ENCODE measurements at regions not wholly inside any gene's neighbourhood (a gene's known extent, or its start where the extent isn't known, plus 50 kb on each side); places are given as distances from the start of the nearest gene placed in this dataset.
A peak's percentile ranks its signal among the peaks of the same experiment; 100 is the strongest.

DNA sequence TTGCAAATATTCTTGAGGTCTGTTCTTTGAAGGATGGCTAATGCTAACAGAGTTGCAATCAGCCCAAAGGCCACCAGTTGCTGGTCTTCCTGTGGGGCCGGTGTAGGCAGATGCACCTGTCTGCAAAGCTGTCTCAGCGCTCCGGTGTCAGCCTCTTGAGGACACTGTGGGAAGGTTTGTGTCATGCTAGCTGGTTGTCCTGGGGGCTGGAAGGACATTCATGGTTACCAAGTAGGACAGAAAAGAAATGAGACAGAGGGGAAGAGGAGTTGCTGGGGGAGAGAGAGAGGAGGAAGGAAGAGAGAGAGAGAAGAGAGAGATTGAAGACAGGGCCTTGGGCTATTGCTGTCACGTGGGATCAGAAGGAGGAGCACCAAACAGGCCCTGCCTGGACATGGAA lies 639.6 kb upstream of the HS6ST1 start:
- DNase-seq, result no peak

- DNase-seq, result no peak
Observed at GRCh38 chr2:128967646-128968045, 649.0 kb upstream of the HS6ST1 start.

- no peak for DNase-seq
Observed at GRCh38 chr2:128969374-128969773, 650.7 kb upstream of the HS6ST1 start.

GRCh38 chr2:128970332-128971116 lies 651.9 kb upstream of the HS6ST1 start:
- DNase-seq, result no peak

DNA sequence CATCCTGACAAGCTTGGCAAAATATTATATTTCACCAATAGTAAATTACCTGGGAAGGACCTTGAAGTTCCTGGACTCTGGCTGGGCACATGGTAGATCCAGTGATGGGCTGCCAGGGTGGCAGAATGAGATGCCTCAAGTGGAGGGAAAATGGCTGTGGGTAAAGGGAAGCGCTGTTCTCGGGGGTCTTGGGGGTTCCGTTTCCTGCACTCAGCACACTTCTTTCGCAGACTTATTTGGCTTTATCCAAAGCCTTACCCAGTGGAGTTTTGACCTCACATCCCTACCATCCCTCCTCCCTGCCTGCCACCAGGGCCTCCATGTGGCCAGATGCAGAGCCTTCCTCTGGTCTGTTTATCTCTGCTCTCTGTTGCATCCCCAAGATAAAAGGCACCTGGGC lies 654.9 kb upstream of the HS6ST1 start:
- DNase-seq, result no peak

- peak; percentile 14 for DNase-seq
Observed at GRCh38 chr2:128978212-128978611, 659.5 kb upstream of the HS6ST1 start.

DNA sequence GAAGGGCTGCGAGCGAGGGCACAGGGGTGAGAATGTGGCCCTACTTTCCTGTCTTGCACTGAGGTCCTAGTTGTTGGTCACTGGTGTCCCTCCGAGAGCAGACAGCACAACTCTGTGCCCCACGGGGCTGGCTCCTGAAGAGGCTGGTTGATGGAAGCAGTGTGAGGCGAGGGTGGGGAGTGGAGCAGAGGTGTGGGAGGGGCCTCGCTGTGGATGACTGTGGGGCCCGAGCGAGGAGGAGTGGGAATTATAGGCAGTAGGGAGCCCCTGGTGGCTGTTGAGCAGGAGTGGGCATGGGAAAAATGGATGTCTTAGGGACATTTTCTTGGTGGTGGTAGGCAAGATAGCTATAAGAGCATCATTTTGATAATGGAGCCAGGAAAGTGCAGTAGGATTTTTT lies 660.5 kb upstream of the HS6ST1 start:
- DNase-seq, result no peak

DNA sequence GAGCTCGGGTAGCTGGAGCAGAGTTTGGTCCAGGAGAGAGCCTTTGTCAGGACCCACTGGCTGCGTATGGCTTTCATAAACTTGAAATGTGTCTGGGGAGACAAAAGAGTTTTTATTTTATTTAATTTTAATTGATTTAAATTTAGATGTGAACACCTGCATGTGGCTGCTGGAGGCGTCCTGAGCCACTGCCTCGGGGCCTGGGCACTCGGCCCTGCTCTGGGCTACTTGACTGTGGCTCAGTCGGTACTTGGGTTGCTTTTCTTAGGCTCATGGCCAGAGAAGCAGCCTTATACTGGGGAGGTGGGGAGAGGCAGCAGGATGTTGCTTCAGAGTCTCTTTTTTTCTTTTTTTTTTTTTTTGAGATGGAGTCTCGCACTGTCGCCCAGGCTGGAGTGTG lies 661.8 kb upstream of the HS6ST1 start:
- no peak for DNase-seq

DNA sequence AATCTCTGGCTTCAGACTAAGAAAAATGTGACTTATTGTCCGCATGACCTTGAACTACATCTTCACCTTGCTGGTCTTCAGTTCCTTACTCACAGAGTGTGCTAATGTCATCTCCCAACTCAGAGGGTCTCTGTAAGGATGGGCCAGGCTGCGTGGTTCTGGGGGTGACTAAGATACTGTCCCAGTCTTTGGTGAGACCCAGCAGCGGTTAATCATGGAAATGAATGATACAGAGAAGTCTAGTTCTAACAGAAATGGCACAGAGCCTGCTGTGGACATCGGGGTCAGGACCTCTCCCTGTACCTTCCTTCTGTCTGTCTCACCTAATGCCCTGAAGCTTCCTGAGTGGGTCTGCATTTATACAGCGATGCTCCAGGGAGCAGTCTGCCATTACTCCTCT lies 662.7 kb upstream of the HS6ST1 start:
- no peak for DNase-seq

- no peak for DNase-seq
Observed at GRCh38 chr2:128982001-128982400, 663.3 kb upstream of the HS6ST1 start.

DNA sequence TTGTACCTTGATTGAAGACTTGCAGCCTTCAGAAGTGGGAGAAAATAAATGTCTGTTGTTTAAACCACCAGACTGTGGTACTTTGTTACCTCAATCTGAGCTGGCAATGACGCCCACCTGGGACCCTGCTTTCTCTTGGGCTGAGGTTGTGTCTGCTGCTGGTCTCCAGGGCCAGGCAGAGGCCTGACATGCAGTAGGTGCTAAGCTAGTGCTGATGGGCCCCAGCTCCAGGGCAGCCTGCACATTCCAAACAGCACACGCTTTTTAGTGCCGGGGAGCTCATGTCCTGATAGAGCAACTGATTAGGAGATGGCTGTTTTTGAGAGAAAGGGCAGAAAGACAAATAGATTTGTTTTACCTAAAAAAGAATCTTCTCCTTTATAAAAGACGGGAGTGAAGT lies 664.0 kb upstream of the HS6ST1 start:
- no peak for DNase-seq

- DNase-seq, result no peak
Observed at GRCh38 chr2:128983094-128983493, 664.4 kb upstream of the HS6ST1 start.

- peak; percentile 5 for DNase-seq
Observed at GRCh38 chr2:128984081-128984480, 665.4 kb upstream of the HS6ST1 start.

- DNase-seq, result no peak
Observed at GRCh38 chr2:128984855-128985254, 666.2 kb upstream of the HS6ST1 start.

GRCh38 chr2:128986026-128986715 lies 667.5 kb upstream of the HS6ST1 start:
- peak; percentile 49 for DNase-seq

DNA sequence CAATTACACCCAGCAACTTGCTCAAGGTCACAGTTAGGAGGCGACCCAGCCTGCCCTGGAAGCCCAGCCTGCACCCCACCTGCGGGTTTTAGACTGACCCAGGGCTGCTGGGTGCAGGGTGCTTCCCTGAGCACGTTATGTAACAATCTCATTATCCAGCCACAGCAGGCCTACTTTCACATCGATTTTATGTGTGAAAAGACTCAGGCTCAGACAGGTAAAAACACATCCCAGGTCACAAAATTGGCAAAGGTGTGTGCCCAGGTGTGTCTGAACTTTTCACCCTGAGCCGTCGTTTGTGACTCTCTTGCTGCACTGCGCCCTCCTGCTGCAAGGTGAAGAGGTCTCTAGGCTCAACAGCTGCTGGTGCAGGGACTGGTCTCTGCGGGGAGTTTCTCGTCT lies 668.2 kb upstream of the HS6ST1 start:
- no peak for DNase-seq

DNA sequence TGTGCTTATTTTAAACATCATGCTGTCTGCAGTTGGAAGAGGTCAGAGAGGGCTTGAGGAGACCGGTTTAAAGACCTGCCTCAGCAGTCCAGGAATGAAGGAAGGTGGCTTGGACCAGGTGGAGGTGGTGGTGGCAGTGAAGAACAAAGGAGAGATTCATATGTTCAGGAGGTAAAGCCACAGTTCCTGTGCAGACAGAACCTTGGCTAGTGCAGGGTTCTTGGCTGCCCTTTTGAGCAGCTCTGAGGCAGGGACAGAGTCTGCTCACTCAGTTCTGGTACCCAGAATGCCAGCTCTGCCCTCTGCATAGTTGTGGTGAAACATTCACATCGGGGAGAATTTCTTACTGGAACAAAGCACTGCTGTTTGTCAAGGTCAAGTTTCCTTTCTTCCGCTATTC lies 669.7 kb upstream of the HS6ST1 start:
- DNase-seq, result no peak

DNA sequence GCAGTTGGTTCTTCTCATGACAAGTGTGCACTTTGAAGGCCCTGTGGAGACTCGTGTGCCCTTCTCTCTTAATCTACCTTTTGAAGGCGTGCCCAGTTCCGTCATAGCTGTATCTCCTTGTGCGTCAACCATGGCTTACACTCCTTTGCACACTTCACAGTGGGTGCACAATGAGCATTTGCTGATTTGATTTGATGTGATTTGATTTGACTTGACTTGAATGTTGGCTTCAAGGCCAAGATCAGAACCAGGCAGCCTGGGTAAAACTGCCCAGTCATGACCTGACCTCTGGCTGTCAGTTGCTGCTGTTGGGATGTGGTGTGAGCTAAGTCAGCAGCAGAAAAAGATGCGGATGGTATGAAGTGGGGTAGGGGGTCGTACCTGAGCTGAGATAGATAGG lies 670.3 kb upstream of the HS6ST1 start:
- no peak for DNase-seq

- DNase-seq, result no peak
Observed at GRCh38 chr2:128995086-128995485, 676.4 kb upstream of the HS6ST1 start.

DNA sequence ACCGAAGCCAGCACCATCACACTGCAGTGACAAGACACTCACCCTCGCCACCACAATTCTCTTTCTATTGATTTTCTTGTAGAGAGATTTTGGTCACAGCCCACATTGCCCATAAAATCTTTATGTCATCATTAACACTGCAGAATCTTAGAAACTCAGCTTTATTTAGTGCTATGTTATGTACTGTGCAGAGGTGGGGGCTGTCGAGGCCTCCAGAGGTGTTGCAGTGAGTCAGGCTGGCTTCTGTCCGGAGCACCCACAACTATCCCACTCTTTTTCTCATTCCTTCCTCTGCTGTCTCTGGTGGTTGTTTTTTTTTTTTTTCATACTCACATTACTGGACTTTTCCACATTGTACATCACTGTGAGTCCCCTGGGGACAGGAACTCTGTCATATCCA lies 677.4 kb upstream of the HS6ST1 start:
- no peak for DNase-seq

DNA sequence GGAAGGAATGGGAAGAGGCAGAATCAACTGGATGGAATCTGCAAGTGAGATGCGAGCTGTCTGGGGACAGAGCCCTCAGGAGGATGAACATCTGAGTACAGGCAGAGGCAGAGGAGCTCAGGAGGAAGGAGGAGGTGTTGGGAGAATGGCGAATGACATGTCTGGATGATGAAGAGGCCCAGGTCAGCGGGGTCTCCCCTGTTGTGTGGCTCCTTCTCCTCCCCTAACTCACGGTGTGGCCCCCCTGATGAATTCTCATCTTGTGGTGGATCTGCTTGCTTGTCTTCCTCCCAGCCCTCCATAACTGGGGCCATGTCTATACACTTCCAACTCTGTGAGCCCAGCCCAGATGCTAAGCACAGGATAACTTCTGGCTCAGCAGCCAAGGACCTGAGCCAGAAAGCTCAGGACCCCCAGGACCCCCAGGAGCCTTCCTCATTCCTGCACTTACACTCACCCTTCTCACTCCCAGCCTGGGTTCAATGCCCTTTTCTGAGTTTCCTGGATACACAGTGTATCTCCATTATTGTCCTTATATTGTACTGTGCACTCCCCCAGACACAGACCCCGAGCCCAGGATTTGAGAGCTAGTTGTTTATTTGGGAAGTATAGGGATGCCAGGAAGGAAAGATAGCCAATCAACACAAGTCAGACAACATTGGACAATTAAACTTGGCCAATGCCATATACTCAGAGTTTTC lies 678.6 kb upstream of the HS6ST1 start:
- DNase-seq, result no peak

DNA sequence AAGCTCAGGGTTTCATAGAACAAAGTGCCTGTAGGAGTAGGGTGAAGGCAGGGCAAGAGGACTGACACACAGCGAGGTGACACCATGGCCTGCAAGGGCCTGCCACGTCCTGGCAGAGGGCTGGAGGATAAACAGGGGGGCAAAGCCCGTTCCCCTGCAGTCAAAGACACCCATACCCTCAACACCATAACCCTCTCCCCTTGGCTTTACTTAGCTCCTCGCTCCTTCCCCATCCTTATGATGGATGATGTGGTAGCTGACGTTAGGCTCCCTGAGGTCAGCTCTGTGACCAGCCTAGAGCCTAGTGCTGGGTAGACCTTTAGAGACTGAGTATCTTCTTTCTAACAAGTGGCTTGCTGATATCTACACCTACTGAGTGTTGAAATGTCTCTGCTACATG lies 683.3 kb upstream of the HS6ST1 start:
- DNase-seq, result no peak

- no peak for DNase-seq
Observed at GRCh38 chr2:129002751-129003150, 684.1 kb upstream of the HS6ST1 start.

DNA sequence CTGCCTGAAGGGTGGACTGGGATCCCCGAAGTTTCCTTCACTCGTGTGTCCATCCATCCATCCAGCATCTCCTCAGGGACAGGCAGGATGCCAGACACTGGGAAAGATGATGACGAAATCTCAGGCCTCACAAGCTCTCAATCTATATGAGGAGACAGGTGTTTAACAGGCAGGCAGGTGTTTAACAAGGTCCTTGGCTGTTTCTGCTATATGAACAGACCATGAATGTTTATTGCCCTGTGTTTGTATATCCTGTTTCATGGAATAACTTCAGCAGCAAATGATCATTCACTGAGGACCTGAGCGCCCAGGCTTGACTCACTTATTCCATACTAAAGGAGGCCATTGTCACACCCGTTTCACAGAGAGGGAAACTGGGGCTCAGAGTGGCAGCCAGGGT lies 685.8 kb upstream of the HS6ST1 start:
- DNase-seq, result no peak
